B cell (primary cell): ENCODE measurements at regions not wholly inside any gene's neighbourhood (a gene's known extent, or its start where the extent isn't known, plus 50 kb on each side); places are given as distances from the start of the nearest gene placed in this dataset.

ENCODE experiments used
- ATAC-seq: fragments of 200-7000 bp; cut with Tn5 transposase; one replicate; pipeline ENCODE4 v1.10.0; 2021; ENCODE audit warnings: low read depth, mild to moderate bottlenecking, moderate number of reproducible peaks, moderate library complexity
- CTCF ChIA-PET: fragments of 350-600 bp; sonication (Branson Sonifier 250); formaldehyde crosslinking; loops from one replicate; lab custom pipeline; 2021; ENCODE audit warnings: antibody characterized with exemption, inconsistent platforms; lab: Charles Lee
- POLR2A ChIA-PET: fragments of 350-600 bp; sonication (Branson Sonifier 250); formaldehyde crosslinking; loops from one replicate; lab custom pipeline; 2021; ENCODE audit warnings: antibody characterized with exemption; lab: Charles Lee
- DNase-seq: peaks from one replicate; pipeline ENCODE4 v3.0.0; 2013
- H2AFZ ChIP-seq: 2 replicates; pipeline ENCODE4 v1.6.1; 2012; ENCODE audit warnings: mild to moderate bottlenecking, low read depth, low read length; ENCODE audit not compliant: insufficient read depth, poor library complexity, severe bottlenecking
- H3K27ac ChIP-seq, 2 donors: 1 replicate in 1 of 2; 2 replicates in 1 of 2; pipeline ENCODE4 v1.5.1; 2012 to 2013; ENCODE audit warnings: low read length in 2 of 2, mild to moderate bottlenecking in 2 of 2, moderate library complexity in 1 of 2
- H3K27me3 ChIP-seq, 4 experiments: fragments of 200-600 bp in 1 of 4; sonication (generic) in 1 of 4; replicated peaks in 1 of 4; 1 replicate in 2 of 4; 2 replicates in 2 of 4; pipeline versions ENCODE4 v1.6.1 to v1.7.0; 2013 to 2016; ENCODE audit warnings: low read length in 3 of 4, mild to moderate bottlenecking in 2 of 4, mixed read lengths in 1 of 4, moderate library complexity in 1 of 4; ENCODE audit not compliant: insufficient read depth in 4 of 4, control insufficient read depth in 3 of 4; ENCODE audit errors: control extremely low read depth in 1 of 4
- H3K36me3 ChIP-seq, 2 experiments: replicated peaks in 1 of 2; 1 replicate in 1 of 2; 2 replicates in 1 of 2; pipeline versions ENCODE4 v1.6.1 to v1.7.1; 2013; ENCODE audit warnings: low read length in 1 of 2; ENCODE audit not compliant: insufficient read depth in 2 of 2, control insufficient read depth in 1 of 2; ENCODE audit errors: control extremely low read depth in 1 of 2, extremely low read depth in 1 of 2
- H3K4me1 ChIP-seq, 2 donors: fragments of 200-600 bp in 1 of 2; sonication (generic) in 1 of 2; 1 replicate in 1 of 2; 2 replicates in 1 of 2; pipeline versions ENCODE4 v1.5.1 to v1.6.1; 2013 to 2017; ENCODE audit warnings: low read length in 2 of 2; ENCODE audit not compliant: control insufficient read depth in 2 of 2, insufficient read depth in 2 of 2
- H3K4me2 ChIP-seq: replicated peaks from 2 replicates; pipeline ENCODE3; 2012; ENCODE audit warnings: mild to moderate bottlenecking, low read depth, low read length; ENCODE audit not compliant: poor library complexity, severe bottlenecking
- H3K4me3 ChIP-seq, 5 experiments: fragments of 200-600 bp in 1 of 5; sonication (generic) in 1 of 5; 1 replicate in 3 of 5; 2 replicates in 2 of 5; pipeline versions ENCODE4 v1.5.1 to v1.7.0; 2011 to 2016; ENCODE audit warnings: low read length in 4 of 5, mild to moderate bottlenecking in 4 of 5, low read depth in 2 of 5, control low read depth in 1 of 5, moderate library complexity in 1 of 5; ENCODE audit not compliant: insufficient read depth in 1 of 5; ENCODE audit errors: control extremely low read depth in 1 of 5, extremely low read depth in 1 of 5
- H3K79me2 ChIP-seq: fragments of 200-600 bp; sonication (generic); one replicate; pipeline ENCODE4 v1.6.0; 2016; ENCODE audit warnings: low read length; ENCODE audit not compliant: control insufficient read depth, insufficient read depth
- H3K9ac ChIP-seq: fragments of 200-600 bp; sonication (generic); 2 replicates; pipeline ENCODE4 v1.6.1; 2017; ENCODE audit warnings: mild to moderate bottlenecking, low read length, moderate library complexity
- H3K9me3 ChIP-seq, 3 donors: one replicate each; pipeline versions ENCODE4 v1.6.1 to v1.7.1; 2013; ENCODE audit warnings: low read length in 2 of 3; ENCODE audit not compliant: control insufficient read depth in 2 of 3, insufficient read depth in 1 of 3; ENCODE audit errors: control extremely low read depth in 1 of 3
- H4K20me1 ChIP-seq: 2 replicates; pipeline ENCODE4 v1.6.0; 2012; ENCODE audit warnings: mild to moderate bottlenecking, low read length; ENCODE audit not compliant: insufficient read depth, control insufficient read depth, poor library complexity, severe bottlenecking
- H3K27ac Mint-ChIP-seq: one replicate; pipeline ENCODE4 v1.8.0; 2021; ENCODE audit warnings: mixed read lengths
- H3K27me3 Mint-ChIP-seq: one replicate; pipeline ENCODE4 v1.8.0; 2021; ENCODE audit warnings: mixed read lengths
- H3K4me1 Mint-ChIP-seq: one replicate; pipeline ENCODE4 v1.8.0; 2021; ENCODE audit warnings: mixed read lengths
- H3K4me3 Mint-ChIP-seq: one replicate; pipeline ENCODE4 v1.8.0; 2021; ENCODE audit warnings: mixed read lengths
- H3K9me3 Mint-ChIP-seq: one replicate; pipeline ENCODE4 v1.8.0; 2022; ENCODE audit warnings: mixed read lengths; ENCODE audit not compliant: insufficient read depth
- EZH2 ChIP-seq: IDR thresholded peaks from 2 replicates; pipeline ENCODE4 v1.6.1; 2012; ENCODE audit warnings: borderline replicate concordance, low read depth, mild to moderate bottlenecking, moderate library complexity, low read length; ENCODE audit not compliant: insufficient read depth, poor library complexity, severe bottlenecking
- WGBS: methylation state at CpG from one replicate; pipeline ENCODE4 v1.1.5; 2013; ENCODE audit warnings: missing lambda C conversion rate; ENCODE audit not compliant: insufficient coverage; 5-methylcytosine and 5-hydroxymethylcytosine counted together
- intact Hi-C: fragments of 100-400 bp; cut with micrococcal nuclease; formaldehyde crosslinking; loops from one replicate; pipeline ENCODE4 v1.10.0; 2022
- TF ChIP-seq, protein P1 (sequence below): fragments of 200-600 bp; IDR thresholded peaks from one replicate; pipeline ENCODE4 v1.8.0; 2022; ENCODE audit warnings: antibody characterized with exemption, mild to moderate bottlenecking

DNA sequence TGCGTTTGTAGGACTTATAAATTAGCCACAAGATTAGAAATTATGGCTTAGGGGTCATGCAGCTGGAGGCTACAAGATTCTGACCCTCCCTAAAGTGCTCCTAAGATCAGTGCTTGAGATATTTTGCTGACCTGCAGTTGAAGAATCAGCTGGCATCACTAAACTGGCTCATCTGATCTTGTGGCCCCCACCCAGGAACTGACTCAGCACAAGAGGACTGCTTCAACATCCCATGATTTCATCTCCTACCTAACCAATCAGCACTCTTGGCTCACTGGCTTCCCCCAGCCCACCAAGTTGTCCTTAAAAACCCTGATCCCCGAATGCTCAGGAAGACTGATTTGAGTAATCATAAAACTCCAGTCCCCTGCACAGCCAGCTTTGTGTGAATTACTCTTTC is 86.4 kb upstream of the ERCC4 start:
- CTCF ChIA-PET = no interaction called here
- H3K9me3 Mint-ChIP-seq = no peaks in the 10 kb centered on the region
- DNase-seq (no peak), ATAC-seq (no peak)
- no peaks in the 10 kb centered on the region for H3K4me1 Mint-ChIP-seq
- no peaks in the 10 kb centered on the region for H3K36me3 ChIP-seq
- H3K9ac ChIP-seq = no peak overlapping the region
- WGBS = 100% methylated on average over 1 of the region's 2 CpGs
- H2AFZ ChIP-seq = no peak overlapping the region
- no peaks in the 10 kb centered on the region for H3K4me1 ChIP-seq
- POLR2A ChIA-PET = no interaction called here
- H3K27me3 ChIP-seq = no peaks in the 10 kb centered on the region
- H3K27ac Mint-ChIP-seq = no peak overlapping the region
- no peak overlapping the region for H3K4me2 ChIP-seq
- H3K79me2 ChIP-seq = no peaks in the 10 kb centered on the region
- no peaks in the 10 kb centered on the region for H3K9me3 ChIP-seq
- H3K4me3 Mint-ChIP-seq = no peak overlapping the region
- TF ChIP-seq, protein P1, sequence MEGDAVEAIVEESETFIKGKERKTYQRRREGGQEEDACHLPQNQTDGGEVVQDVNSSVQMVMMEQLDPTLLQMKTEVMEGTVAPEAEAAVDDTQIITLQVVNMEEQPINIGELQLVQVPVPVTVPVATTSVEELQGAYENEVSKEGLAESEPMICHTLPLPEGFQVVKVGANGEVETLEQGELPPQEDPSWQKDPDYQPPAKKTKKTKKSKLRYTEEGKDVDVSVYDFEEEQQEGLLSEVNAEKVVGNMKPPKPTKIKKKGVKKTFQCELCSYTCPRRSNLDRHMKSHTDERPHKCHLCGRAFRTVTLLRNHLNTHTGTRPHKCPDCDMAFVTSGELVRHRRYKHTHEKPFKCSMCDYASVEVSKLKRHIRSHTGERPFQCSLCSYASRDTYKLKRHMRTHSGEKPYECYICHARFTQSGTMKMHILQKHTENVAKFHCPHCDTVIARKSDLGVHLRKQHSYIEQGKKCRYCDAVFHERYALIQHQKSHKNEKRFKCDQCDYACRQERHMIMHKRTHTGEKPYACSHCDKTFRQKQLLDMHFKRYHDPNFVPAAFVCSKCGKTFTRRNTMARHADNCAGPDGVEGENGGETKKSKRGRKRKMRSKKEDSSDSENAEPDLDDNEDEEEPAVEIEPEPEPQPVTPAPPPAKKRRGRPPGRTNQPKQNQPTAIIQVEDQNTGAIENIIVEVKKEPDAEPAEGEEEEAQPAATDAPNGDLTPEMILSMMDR = no peak
- no peak for TF ChIP-seq EZH2
- no peak overlapping the region for H3K27ac ChIP-seq
- H4K20me1 ChIP-seq = no peaks in the 10 kb centered on the region
- peaks cover 21% of the 10 kb centered on the region for H3K27me3 Mint-ChIP-seq
- intact Hi-C loops = no loop called here
- H3K4me3 ChIP-seq = no peak overlapping the region

DNA sequence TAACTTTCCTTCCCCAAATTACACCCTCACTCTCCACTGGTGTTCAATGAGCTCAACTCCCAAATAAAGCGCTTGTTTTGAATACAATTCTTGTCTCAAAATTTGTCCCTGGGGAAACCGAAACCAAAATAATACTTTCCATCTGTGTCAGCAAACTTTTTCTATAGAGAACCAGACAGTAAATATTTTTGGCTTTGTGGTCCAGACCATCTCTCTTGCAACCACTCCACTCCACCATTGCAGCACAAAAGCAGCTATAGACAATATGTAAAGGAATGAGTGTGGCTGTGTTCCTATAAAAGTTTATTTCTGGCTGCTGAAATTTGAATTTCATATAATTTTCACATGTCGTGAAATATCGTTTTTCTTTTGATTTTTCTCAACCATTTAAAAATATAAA is 84.6 kb upstream of the ERCC4 start:
- Mint-ChIP-seq H3K27me3 (peaks cover 21% of the 10 kb centered on the region), H3K27ac (no peak overlapping the region), H3K9me3 (no peaks in the 10 kb centered on the region), H3K4me1 (no peaks in the 10 kb centered on the region), H3K4me3 (no peak overlapping the region)
- no peak for DNase-seq
- Histone ChIP-seq H3K36me3 (no peaks in the 10 kb centered on the region), H3K4me2 (no peak overlapping the region), H4K20me1 (no peaks in the 10 kb centered on the region), H2AFZ (no peak overlapping the region), H3K9ac (no peak overlapping the region), H3K27me3 (no peaks in the 10 kb centered on the region), H3K4me3 (no peak overlapping the region), H3K9me3 (no peaks in the 10 kb centered on the region), H3K27ac (no peak overlapping the region), H3K79me2 (no peaks in the 10 kb centered on the region), H3K4me1 (no peaks in the 10 kb centered on the region)
- POLR2A ChIA-PET = no interaction called here
- CTCF ChIA-PET = no interaction called here
- no peak for TF ChIP-seq EZH2
- TF ChIP-seq, protein P1 = no peak
- intact Hi-C loops = no loop called here
- 86% methylated on average over 1 of the region's 4 CpGs for whole genome bisulfite sequencing
- no peak for ATAC-seq
